ENCODE measurements at regions not wholly inside any gene's neighbourhood (a gene's known extent, or its start where the extent isn't known, plus 50 kb on each side); places are given as distances from the start of the nearest gene placed in this dataset.

GRCh38 chrX:44042116-44042515 lies 68.9 kb upstream of the NDP start:
- Histone ChIP-seq H3K4me3 (replicated peaks in 1 of 3; ENCODE audit: insufficient read depth in 1 of 3, low read depth in 2 of 3, low read length in 3 of 3) (no peak overlapping the region), H3K4me1 (ENCODE audit: insufficient read depth, low read length) (no peaks in the 10 kb centered on the region), H3K27ac (ENCODE audit: extremely low read length, insufficient read depth, low read length) (no peak overlapping the region), H3K9me3 (ENCODE audit: low read length) (no peaks in the 10 kb centered on the region), H3K9ac (ENCODE audit: insufficient read depth, low read depth, low read length) (no peak overlapping the region), H3K36me3 (replicated peaks in 1 of 2; ENCODE audit: control insufficient read depth in 1 of 2, insufficient read depth in 2 of 2, low read length in 2 of 2) (no peaks in the 10 kb centered on the region), H3K27me3 (ENCODE audit: control insufficient read depth in 1 of 2, insufficient read depth in 2 of 2, low read length in 2 of 2) (no peaks in the 10 kb centered on the region), H4K20me1 (ENCODE audit: insufficient read depth, low read length) (no peaks in the 10 kb centered on the region), H3K4me2 (ENCODE audit: low read depth, low read length) (no peak overlapping the region), H3K79me2 (ENCODE audit: insufficient read depth, low read length) (no peaks in the 10 kb centered on the region), H2AFZ (ENCODE audit: low read length) (no peak overlapping the region)
- no peak for DNase-seq (ENCODE audit: low spot score)
- no peak for FAIRE-seq
- POLR2A ChIA-PET: no interaction called here
- BruUV-seq (replicated peaks): no TSS peak
- WGBS (ENCODE audit: low lambda C conversion rate): 35% methylated on average over 2 of the region's 2 CpGs
- intact Hi-C loops (cut with micrococcal nuclease; ENCODE audit: unreplicated experiment): no loop called here
- TF ChIP-seq PITX1 (CRISPR knock-in tag; IDR thresholded peaks at IDR 0.05): no peak
- no peak for TF ChIP-seq NFKBIZ (CRISPR knock-in tag; IDR thresholded peaks at IDR 0.05)
- no peak for TF ChIP-seq THRA (CRISPR knock-in tag; IDR thresholded peaks at IDR 0.05; ENCODE audit: borderline replicate concordance)
- no peak for TF ChIP-seq TRAFD1 (CRISPR knock-in tag; IDR thresholded peaks at IDR 0.05; ENCODE audit: borderline replicate concordance)
- no peak for TF ChIP-seq LRRFIP1 (CRISPR knock-in tag; conservative IDR thresholded peaks at IDR 0.05)
- TF ChIP-seq FUBP1 (CRISPR knock-in tag; IDR thresholded peaks at IDR 0.05; ENCODE audit: borderline replicate concordance): no peak
- in situ Hi-C loops (cut with HindIII; ENCODE audit: extremely low pct_ligation_motif_present, low pct_unique_long_range_greater_than_20kb): loop anchor here (10.0 kb wide), 1 partner anchor 113 kb away; no protein-coding TSS in a partner anchor
- ATAC-seq: no peak
- CTCF ChIA-PET (ENCODE audit: low intra/inter-chr PET ratio, low total read pairs): no interaction called here
